ENCODE measurements at regions not wholly inside any gene's neighbourhood (a gene's known extent, or its start where the extent isn't known, plus 50 kb on each side); places are given as distances from the start of the nearest gene placed in this dataset.

GRCh38 chr21:19981938-19982337 lies 1016.3 kb upstream of the NCAM2 start:
- Mint-ChIP-seq H3K4me3 (ENCODE audit: unreplicated experiment) (no peak overlapping the region), H3K27ac (ENCODE audit: low read depth, unreplicated experiment) (no peak overlapping the region), H3K27me3 (ENCODE audit: insufficient read depth, unreplicated experiment) (no peaks in the 10 kb centered on the region), H3K36me3 (ENCODE audit: insufficient read depth, unreplicated experiment) (no peaks in the 10 kb centered on the region), H3K9me3 (ENCODE audit: unreplicated experiment) (peaks cover 7% of the 10 kb centered on the region), H3K4me1 (ENCODE audit: insufficient read depth, unreplicated experiment) (no peaks in the 10 kb centered on the region)
- intact Hi-C loops (cut with micrococcal nuclease) = loop anchor here (1.0 kb wide), 1 partner anchor 900 kb away; no protein-coding TSS in a partner anchor
- peak; percentile 33 for DNase-seq (ENCODE audit: unreplicated experiment)
- no TSS peak for BruUV-seq (replicated peaks)
- CTCF ChIA-PET = interaction anchor here (0.6 to 2.4 kb wide), 4 partner anchors 34 to 894 kb away, joined by 3 to 8 read pairs (median 4); no protein-coding TSS in a partner anchor
- TF ChIP-seq, protein P1, sequence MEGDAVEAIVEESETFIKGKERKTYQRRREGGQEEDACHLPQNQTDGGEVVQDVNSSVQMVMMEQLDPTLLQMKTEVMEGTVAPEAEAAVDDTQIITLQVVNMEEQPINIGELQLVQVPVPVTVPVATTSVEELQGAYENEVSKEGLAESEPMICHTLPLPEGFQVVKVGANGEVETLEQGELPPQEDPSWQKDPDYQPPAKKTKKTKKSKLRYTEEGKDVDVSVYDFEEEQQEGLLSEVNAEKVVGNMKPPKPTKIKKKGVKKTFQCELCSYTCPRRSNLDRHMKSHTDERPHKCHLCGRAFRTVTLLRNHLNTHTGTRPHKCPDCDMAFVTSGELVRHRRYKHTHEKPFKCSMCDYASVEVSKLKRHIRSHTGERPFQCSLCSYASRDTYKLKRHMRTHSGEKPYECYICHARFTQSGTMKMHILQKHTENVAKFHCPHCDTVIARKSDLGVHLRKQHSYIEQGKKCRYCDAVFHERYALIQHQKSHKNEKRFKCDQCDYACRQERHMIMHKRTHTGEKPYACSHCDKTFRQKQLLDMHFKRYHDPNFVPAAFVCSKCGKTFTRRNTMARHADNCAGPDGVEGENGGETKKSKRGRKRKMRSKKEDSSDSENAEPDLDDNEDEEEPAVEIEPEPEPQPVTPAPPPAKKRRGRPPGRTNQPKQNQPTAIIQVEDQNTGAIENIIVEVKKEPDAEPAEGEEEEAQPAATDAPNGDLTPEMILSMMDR (IDR thresholded peaks at IDR 0.05; ENCODE audit: unreplicated experiment) = peak; percentile 30
- POLR2A ChIA-PET = interaction anchor here (0.7 to 1.5 kb wide), 2 partner anchors 27 to 660 kb away, joined by 3 to 4 read pairs; no protein-coding TSS in a partner anchor

DNA sequence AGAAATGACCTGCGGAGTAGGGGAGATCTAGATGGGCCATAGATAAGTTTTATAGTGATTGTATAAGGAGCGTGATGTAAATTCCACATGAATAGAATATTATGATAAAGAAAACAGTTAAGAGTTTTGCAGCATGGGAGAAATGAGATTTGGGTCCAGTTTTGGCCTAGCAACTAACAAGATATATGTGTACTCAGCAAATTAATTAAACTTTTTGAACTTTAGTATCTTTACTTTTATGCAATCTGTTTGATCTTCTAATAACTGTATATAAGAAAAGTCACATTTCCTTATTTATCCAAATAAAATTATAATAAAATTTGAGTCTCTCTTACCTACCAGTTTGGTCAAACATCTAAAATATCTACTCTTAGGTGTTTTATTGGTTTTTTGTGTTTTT lies 1011.8 kb upstream of the NCAM2 start:
- CTCF ChIA-PET = no interaction called here
- BruUV-seq (replicated peaks) = no TSS peak
- no peak overlapping the region for H3K27ac Mint-ChIP-seq (ENCODE audit: low read depth, unreplicated experiment)
- no peak overlapping the region for H3K4me3 Mint-ChIP-seq (ENCODE audit: unreplicated experiment)
- no peaks in the 10 kb centered on the region for H3K27me3 Mint-ChIP-seq (ENCODE audit: insufficient read depth, unreplicated experiment)
- no peaks in the 10 kb centered on the region for H3K36me3 Mint-ChIP-seq (ENCODE audit: insufficient read depth, unreplicated experiment)
- H3K9me3 Mint-ChIP-seq (ENCODE audit: unreplicated experiment) = peaks cover 7% of the 10 kb centered on the region
- POLR2A ChIA-PET = interaction anchor here (0.9 kb wide), 1 partner anchor 25 kb away, joined by 4 read pairs; no protein-coding TSS in a partner anchor
- TF ChIP-seq, protein P1 (IDR thresholded peaks at IDR 0.05; ENCODE audit: unreplicated experiment) = no peak
- H3K4me1 Mint-ChIP-seq (ENCODE audit: insufficient read depth, unreplicated experiment) = no peaks in the 10 kb centered on the region
- no peak for DNase-seq (ENCODE audit: unreplicated experiment)
- intact Hi-C loops (cut with micrococcal nuclease) = no loop called here

- no peaks in the 10 kb centered on the region for H3K4me1 Mint-ChIP-seq (ENCODE audit: insufficient read depth, unreplicated experiment)
- ChIA-PET CTCF (interaction anchor here (0.7 kb wide), 1 partner anchor 14 kb away, joined by 3 read pairs; no protein-coding TSS in a partner anchor), POLR2A (interaction anchor here (0.5 kb wide), 1 partner anchor 141 kb away, joined by 3 read pairs; no protein-coding TSS in a partner anchor)
- TF ChIP-seq, protein P1 (IDR thresholded peaks at IDR 0.05; ENCODE audit: unreplicated experiment) = no peak
- peaks cover 13% of the 10 kb centered on the region for H3K9me3 Mint-ChIP-seq (ENCODE audit: unreplicated experiment)
- intact Hi-C loops (cut with micrococcal nuclease) = no loop called here
- BruUV-seq (replicated peaks) = no TSS peak
- H3K27me3 Mint-ChIP-seq (ENCODE audit: insufficient read depth, unreplicated experiment) = no peaks in the 10 kb centered on the region
- H3K27ac Mint-ChIP-seq (ENCODE audit: low read depth, unreplicated experiment) = no peak overlapping the region
- H3K4me3 Mint-ChIP-seq (ENCODE audit: unreplicated experiment) = no peak overlapping the region
- no peak for DNase-seq (ENCODE audit: unreplicated experiment)
- no peaks in the 10 kb centered on the region for H3K36me3 Mint-ChIP-seq (ENCODE audit: insufficient read depth, unreplicated experiment)
Measured at GRCh38 chr21:19987671-19988070, 1010.5 kb upstream of the NCAM2 start.

DNA sequence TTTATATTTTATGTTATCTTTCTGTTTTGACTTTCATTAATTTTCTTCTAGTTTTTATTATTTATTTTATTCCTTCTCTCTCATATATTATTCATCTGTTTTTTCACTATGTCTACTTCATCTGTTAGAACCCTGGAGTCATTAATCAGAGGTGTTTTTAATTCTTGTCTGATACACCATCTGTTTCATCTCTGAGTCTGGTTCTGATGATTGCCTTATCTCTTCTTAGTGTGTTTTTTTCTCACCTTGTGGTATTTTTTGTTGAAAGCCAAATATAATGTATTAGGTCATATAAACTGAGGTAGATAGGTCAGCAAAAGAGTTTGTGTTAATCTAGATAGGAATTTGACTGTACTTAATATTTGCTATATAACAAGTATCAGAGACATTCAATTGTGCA lies 1005.7 kb upstream of the NCAM2 start:
- CTCF ChIA-PET = no interaction called here
- no peak overlapping the region for H3K4me3 Mint-ChIP-seq (ENCODE audit: unreplicated experiment)
- no peaks in the 10 kb centered on the region for H3K4me1 Mint-ChIP-seq (ENCODE audit: insufficient read depth, unreplicated experiment)
- DNase-seq (ENCODE audit: unreplicated experiment) = no peak
- intact Hi-C loops (cut with micrococcal nuclease) = no loop called here
- no TSS peak for BruUV-seq (replicated peaks)
- no peaks in the 10 kb centered on the region for H3K36me3 Mint-ChIP-seq (ENCODE audit: insufficient read depth, unreplicated experiment)
- POLR2A ChIA-PET = no interaction called here
- H3K9me3 Mint-ChIP-seq (ENCODE audit: unreplicated experiment) = peaks cover 7% of the 10 kb centered on the region
- no peaks in the 10 kb centered on the region for H3K27me3 Mint-ChIP-seq (ENCODE audit: insufficient read depth, unreplicated experiment)
- H3K27ac Mint-ChIP-seq (ENCODE audit: low read depth, unreplicated experiment) = no peak overlapping the region
- TF ChIP-seq, protein P1 (IDR thresholded peaks at IDR 0.05; ENCODE audit: unreplicated experiment) = no peak
